Right atrium auricular region (tissue), 2 donors: ENCODE measurements at regions not wholly inside any gene's neighbourhood (a gene's known extent, or its start where the extent isn't known, plus 50 kb on each side); places are given as distances from the start of the nearest gene placed in this dataset.

ENCODE experiments used
- DNase-seq: peaks from one replicate; pipeline ENCODE4 v3.0.0-alpha.2; 2019; ENCODE audit warnings: low spot score
- H3K27ac ChIP-seq, 2 donors: fragments of 200-600 bp; sonication (generic); 1 replicate in 1 of 2; 2 replicates in 1 of 2; pipeline ENCODE4 v1.5.1; 2016 to 2019
- H3K27me3 ChIP-seq, 2 donors: fragments of 200-600 bp; sonication (generic); one replicate each; pipeline versions ENCODE4 v1.5.1 to v1.6.0; 2017 to 2019
- H3K36me3 ChIP-seq: fragments of 200-600 bp; sonication (generic); one replicate; pipeline ENCODE4 v1.5.1; 2016
- H3K4me1 ChIP-seq, 2 donors: fragments of 200-600 bp; sonication (generic); one replicate each; pipeline versions ENCODE4 v1.5.1 to v1.6.0; 2017 to 2019
- H3K4me3 ChIP-seq, 2 donors: fragments of 200-600 bp; sonication (generic); 1 replicate in 1 of 2; 2 replicates in 1 of 2; pipeline ENCODE4 v1.5.1; 2017 to 2019; ENCODE audit warnings: mild to moderate bottlenecking in 1 of 2, moderate library complexity in 1 of 2
- H3K9me3 ChIP-seq, 2 donors: fragments of 200-600 bp; sonication (generic); one replicate each; pipeline ENCODE4 v1.5.1; 2019
- TF ChIP-seq, protein P1 (sequence below), 2 donors: fragments of 200-600 bp; sonication (generic); IDR thresholded peaks; one replicate each; pipeline ENCODE4 v1.5.1; 2019; ENCODE audit warnings: antibody characterized with exemption in 2 of 2

DNA sequence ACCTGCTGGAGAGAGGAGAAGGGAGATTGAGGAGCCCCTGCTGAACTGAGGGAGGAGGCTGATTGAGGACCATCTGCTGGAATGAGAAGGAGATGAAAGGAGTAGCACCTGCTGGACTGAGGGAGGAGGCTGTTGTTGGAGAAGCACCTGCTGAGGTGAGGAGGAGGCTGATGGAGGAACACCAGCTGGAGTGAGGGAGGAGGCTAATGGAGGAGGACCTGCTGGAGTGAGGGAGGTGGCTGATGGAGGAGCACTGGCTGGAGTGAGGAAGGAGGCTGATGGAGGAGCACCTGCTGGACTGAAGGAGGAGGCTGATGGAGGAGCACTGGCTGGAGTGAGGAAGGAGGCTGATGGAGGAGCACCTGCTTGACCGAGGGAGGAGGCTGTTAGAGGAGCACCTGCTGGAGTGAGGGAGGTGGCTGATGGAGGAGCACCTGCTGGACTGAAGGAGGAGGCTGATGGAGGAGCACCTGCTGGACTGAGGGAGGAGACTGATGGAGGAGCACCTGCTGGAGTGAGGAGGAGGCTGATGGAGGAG, 409.2 kb upstream of the MYT1L start:
- Histone ChIP-seq H3K9me3 (no peaks in the 10 kb centered on the region), H3K27ac (no peak overlapping the region), H3K27me3 (no peaks in the 10 kb centered on the region), H3K4me1 (no peaks in the 10 kb centered on the region), H3K4me3 (no peak overlapping the region), H3K36me3 (no peaks in the 10 kb centered on the region)
- TF ChIP-seq, protein P1, sequence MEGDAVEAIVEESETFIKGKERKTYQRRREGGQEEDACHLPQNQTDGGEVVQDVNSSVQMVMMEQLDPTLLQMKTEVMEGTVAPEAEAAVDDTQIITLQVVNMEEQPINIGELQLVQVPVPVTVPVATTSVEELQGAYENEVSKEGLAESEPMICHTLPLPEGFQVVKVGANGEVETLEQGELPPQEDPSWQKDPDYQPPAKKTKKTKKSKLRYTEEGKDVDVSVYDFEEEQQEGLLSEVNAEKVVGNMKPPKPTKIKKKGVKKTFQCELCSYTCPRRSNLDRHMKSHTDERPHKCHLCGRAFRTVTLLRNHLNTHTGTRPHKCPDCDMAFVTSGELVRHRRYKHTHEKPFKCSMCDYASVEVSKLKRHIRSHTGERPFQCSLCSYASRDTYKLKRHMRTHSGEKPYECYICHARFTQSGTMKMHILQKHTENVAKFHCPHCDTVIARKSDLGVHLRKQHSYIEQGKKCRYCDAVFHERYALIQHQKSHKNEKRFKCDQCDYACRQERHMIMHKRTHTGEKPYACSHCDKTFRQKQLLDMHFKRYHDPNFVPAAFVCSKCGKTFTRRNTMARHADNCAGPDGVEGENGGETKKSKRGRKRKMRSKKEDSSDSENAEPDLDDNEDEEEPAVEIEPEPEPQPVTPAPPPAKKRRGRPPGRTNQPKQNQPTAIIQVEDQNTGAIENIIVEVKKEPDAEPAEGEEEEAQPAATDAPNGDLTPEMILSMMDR (IDR thresholded peaks at IDR 0.05): no peak
- no peak for DNase-seq

DNA sequence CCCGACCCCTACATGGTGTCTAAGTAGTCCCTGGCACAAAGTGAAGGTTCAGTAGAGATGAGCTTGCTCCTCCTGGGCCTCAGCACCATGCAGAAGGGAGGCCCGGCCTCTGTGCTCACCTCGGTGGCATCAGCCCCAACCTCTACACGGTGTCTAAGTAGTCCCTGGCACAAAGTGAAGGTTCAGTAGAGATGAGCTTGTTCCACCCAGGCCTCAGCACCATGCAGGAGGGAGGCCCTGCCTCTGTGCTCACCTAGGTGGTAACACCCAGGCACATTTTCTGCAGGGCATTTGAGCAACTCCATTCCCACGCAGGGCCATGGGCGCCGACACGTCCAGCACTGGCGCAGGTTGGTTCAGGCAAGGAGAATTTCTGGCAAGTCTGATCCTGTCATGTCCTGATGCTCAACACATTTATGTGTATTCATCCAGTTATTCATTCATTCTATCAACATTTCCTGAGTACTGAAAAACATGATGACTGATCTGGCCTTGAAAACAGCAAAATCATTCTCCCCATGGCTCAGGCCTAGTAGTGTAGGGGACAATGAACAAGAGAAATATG, 408.2 kb upstream of the MYT1L start:
- Histone ChIP-seq H3K27me3 (no peaks in the 10 kb centered on the region), H3K9me3 (no peaks in the 10 kb centered on the region), H3K27ac (no peak overlapping the region), H3K4me3 (no peak overlapping the region), H3K4me1 (no peaks in the 10 kb centered on the region), H3K36me3 (no peaks in the 10 kb centered on the region)
- DNase-seq: no peak
- TF ChIP-seq, protein P1 (IDR thresholded peaks at IDR 0.05): no peak

DNA sequence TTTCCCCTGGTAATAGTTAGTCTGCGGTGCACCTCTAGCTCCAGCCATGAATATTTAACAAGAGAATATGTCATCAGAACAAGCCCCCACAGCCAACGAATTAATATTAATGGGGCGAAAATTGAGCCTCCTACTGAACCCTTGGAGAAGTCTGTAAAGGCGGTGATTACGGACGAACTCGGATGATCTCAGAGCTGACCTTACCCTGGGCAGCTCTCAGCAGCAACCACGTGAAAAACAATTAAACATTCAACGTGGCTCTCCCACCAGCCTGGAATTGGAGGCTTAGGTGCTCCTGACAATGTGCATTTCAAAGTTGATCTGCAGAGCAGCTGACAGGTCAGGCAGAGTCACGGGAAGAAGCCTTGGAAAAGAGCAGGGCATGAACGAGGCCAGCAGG, 407.6 kb upstream of the MYT1L start:
- no peak for DNase-seq

DNA sequence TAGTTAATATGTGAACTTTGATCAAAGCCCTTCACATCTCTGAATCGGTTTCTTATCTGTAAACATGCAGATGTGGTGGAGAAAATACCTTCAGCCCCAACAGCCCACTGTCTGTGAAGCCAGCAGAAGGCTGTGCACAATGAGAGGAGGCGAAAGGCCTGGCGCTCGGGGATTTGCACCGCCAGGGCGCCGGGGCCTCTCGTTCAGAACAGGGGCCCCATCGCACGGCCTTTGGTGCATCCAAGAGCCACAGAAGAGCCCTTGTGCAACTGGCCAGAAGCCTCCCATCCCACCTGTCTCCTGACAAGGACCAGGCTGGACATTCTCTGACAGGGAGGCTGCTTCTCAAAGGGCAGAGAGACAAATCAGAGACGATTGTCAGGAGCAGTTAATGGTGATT, 407.2 kb upstream of the MYT1L start:
- Histone ChIP-seq H3K27ac (no peak overlapping the region), H3K9me3 (no peaks in the 10 kb centered on the region), H3K4me1 (no peaks in the 10 kb centered on the region), H3K4me3 (no peak overlapping the region), H3K36me3 (no peaks in the 10 kb centered on the region), H3K27me3 (no peaks in the 10 kb centered on the region)
- TF ChIP-seq, protein P1 (IDR thresholded peaks at IDR 0.05): no peak
- no peak for DNase-seq

More for the DNA sequence above, 407.6 kb upstream of the MYT1L start:
- no peaks in the 10 kb centered on the region for H3K27me3 ChIP-seq
- H3K36me3 ChIP-seq: no peaks in the 10 kb centered on the region
- H3K4me1 ChIP-seq: no peaks in the 10 kb centered on the region
- H3K9me3 ChIP-seq: no peaks in the 10 kb centered on the region
- TF ChIP-seq, protein P1 (IDR thresholded peaks at IDR 0.05): no peak
- no peak overlapping the region for H3K4me3 ChIP-seq
- no peak overlapping the region for H3K27ac ChIP-seq

DNA sequence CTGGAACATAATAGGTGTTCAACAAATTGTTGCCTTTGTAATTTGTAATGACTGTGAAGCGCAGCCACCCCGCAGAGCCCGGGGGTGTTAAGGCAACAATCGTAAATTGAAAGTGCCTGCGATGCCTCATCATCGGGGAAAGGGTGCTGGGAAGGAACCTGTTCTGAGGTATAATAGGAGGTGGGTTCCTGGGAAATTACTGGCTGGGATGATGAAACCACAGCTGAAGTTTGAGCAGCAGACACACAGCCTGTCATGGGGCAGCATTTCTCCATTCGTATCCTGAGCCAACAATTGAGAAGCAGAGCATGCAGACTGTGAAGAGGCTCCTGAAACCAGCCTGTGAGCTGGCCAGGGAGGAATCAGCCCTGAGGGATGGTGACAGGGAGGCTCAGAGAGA, 404.0 kb upstream of the MYT1L start:
- Histone ChIP-seq H3K36me3 (no peaks in the 10 kb centered on the region), H3K27ac (no peak overlapping the region)
- TF ChIP-seq, protein P1 (IDR thresholded peaks at IDR 0.05): no peak

DNA sequence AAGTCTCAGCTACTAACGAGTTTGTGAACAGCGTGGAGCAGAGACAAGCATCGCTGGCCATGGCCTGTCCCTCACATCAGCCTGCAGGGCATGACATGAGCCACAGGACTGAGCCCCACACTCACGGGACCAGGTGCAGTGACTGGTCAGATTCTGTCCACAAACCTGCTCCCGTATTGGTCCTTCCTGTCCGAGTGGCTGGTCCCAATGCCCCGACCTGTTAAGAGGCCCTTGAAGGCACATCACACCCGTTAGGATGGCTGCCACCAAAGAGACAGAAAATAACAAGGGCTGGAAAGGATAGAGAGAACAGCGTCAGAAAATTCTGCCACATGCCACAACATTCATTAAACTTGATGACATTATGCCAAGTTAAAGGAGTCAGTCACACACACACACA, 403.2 kb upstream of the MYT1L start:
- H3K36me3 ChIP-seq: no peaks in the 10 kb centered on the region

More for the DNA sequence above, 404.0 kb upstream of the MYT1L start:
- H3K27me3 ChIP-seq: no peaks in the 10 kb centered on the region
- no peaks in the 10 kb centered on the region for H3K9me3 ChIP-seq
- H3K4me3 ChIP-seq: no peak overlapping the region
- DNase-seq: no peak
- H3K4me1 ChIP-seq: no peaks in the 10 kb centered on the region

More for the DNA sequence above, 403.2 kb upstream of the MYT1L start:
- Histone ChIP-seq H3K4me3 (no peak overlapping the region), H3K27me3 (no peaks in the 10 kb centered on the region), H3K9me3 (no peaks in the 10 kb centered on the region), H3K4me1 (no peaks in the 10 kb centered on the region), H3K27ac (no peak overlapping the region)
- TF ChIP-seq, protein P1 (IDR thresholded peaks at IDR 0.05): no peak
- no peak for DNase-seq
